ENCODE measurements at regions not wholly inside any gene's neighbourhood (a gene's known extent, or its start where the extent isn't known, plus 50 kb on each side); places are given as distances from the start of the nearest gene placed in this dataset.

DNA sequence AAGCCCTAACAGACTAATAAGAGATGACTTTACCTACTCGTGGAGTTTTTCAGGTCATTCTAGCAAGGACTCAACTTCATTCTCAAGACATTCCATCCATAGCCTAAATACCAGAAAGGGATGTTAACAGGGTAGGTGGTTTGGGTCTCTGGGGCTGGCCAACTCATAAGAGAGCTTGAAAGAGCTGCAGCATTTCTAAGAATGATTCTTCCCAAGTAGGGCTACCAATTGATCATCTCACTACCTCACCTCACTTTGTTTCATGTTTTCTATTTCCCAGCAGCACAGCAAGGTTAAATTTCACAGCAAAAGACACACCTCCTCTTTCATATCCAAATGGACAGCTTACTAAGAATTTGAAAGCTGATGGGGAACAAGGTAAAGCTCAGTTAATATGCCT, 614.8 kb upstream of the DIPK2B start:
- peaks cover 4 to 32% of the 10 kb centered on the region in 2 experiments; a peak in 3 of 4 replicates for H3K79me1 ChIP-seq (ENCODE audit: low read depth in 1 of 2, low read length in 2 of 2)

More for the DNA sequence above, 614.8 kb upstream of the DIPK2B start:
- Histone ChIP-seq H4K8ac (ENCODE audit: low read depth in 2 of 2, low read length in 2 of 2) (no peak overlapping the region), H3K36me3 (ENCODE audit: control insufficient read depth, insufficient read depth, low read length) (no peaks in the 10 kb centered on the region; the same call in 1 of the 2 replicates), H2AK9ac (replicated peaks; ENCODE audit: low read depth, low read length, poor library complexity) (no peak overlapping the region), H3K23ac (ENCODE audit: low read depth, low read length) (no peak overlapping the region), H3K56ac (ENCODE audit: extremely low read depth, insufficient read depth, low read length) (no peak overlapping the region), H3K18ac (ENCODE audit: low read depth, low read length) (no peak overlapping the region), H3K4ac (ENCODE audit: low read depth, low read length) (no peak overlapping the region), H3K4me1 (ENCODE audit: control insufficient read depth, insufficient read depth, low read length) (peaks cover 4% of the 10 kb centered on the region; the same call in 1 of the 2 replicates), H2BK20ac (ENCODE audit: low read depth, low read length) (no peak overlapping the region), H2BK120ac (ENCODE audit: low read depth, low read length) (no peak overlapping the region), H3K4me3 (ENCODE audit: insufficient read depth, low read depth, low read length) (no peak overlapping the region), H3K14ac (replicated peaks; ENCODE audit: low read depth, low read length) (no peak overlapping the region), H4K20me1 (ENCODE audit: insufficient read depth, low read length) (no peaks in the 10 kb centered on the region), H2AK5ac (ENCODE audit: low read depth, low read length) (no peak overlapping the region), H4K91ac (ENCODE audit: insufficient read depth, low read depth, low read length) (no peak overlapping the region), H2BK5ac (ENCODE audit: low read depth, low read length, poor library complexity, severe bottlenecking) (no peak overlapping the region), H4K5ac (ENCODE audit: low read depth, low read length) (no peak overlapping the region), H3K9ac (ENCODE audit: low read depth, low read length) (no peak overlapping the region), H3K9me3 (ENCODE audit: control insufficient read depth, insufficient read depth, low read length) (no peaks in the 10 kb centered on the region), H3K9me1 (ENCODE audit: insufficient read depth, low read length) (no peaks in the 10 kb centered on the region; the same call in 1 of the 2 replicates), H2BK15ac (ENCODE audit: low read depth, low read length) (no peak overlapping the region), H3K4me2 (ENCODE audit: low read depth, low read length) (no peak overlapping the region), H2AFZ (replicated peaks; ENCODE audit: low read length, poor library complexity) (no peak overlapping the region), H3K27me3 (ENCODE audit: control insufficient read depth, insufficient read depth, low read length) (0 out of 2 replicates have a peak, but pooled peaks cover 2% of the 10 kb centered on the region), H3K27ac (ENCODE audit: insufficient read depth, low read length) (no peak overlapping the region)
- no peak for ATAC-seq (ENCODE audit: low read depth)
- in situ Hi-C loops (cut with MboI; ENCODE audit: low sequenced_read_pairs) (no loop called here), intact Hi-C loops (cut with micrococcal nuclease) (no loop called here), dilution Hi-C loops (cut with HindIII; ENCODE audit: low sequenced_read_pairs, unreplicated experiment) (no loop called here)
- no peak for TF ChIP-seq RAD21 (IDR thresholded peaks at IDR 0.05; ENCODE audit: low read length)
- TF ChIP-seq CHD1 (IDR thresholded peaks at IDR 0.05; ENCODE audit: low read depth, low read length) = no peak
- TF ChIP-seq FOS (IDR thresholded peaks at IDR 0.05; ENCODE audit: low read depth, low read length) = no peak
- no peak for TF ChIP-seq RFX5 (IDR thresholded peaks at IDR 0.05; ENCODE audit: low read depth, low read length)
- no peak for TF ChIP-seq POLR2A (IDR thresholded peaks at IDR 0.05; ENCODE audit: low read depth, low read length)
- no peak for TF ChIP-seq MAZ (IDR thresholded peaks at IDR 0.05; ENCODE audit: borderline replicate concordance, low read depth, low read length)
- TF ChIP-seq, protein P1, sequence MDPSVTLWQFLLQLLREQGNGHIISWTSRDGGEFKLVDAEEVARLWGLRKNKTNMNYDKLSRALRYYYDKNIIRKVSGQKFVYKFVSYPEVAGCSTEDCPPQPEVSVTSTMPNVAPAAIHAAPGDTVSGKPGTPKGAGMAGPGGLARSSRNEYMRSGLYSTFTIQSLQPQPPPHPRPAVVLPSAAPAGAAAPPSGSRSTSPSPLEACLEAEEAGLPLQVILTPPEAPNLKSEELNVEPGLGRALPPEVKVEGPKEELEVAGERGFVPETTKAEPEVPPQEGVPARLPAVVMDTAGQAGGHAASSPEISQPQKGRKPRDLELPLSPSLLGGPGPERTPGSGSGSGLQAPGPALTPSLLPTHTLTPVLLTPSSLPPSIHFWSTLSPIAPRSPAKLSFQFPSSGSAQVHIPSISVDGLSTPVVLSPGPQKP (IDR thresholded peaks at IDR 0.05; ENCODE audit: borderline replicate concordance, low read depth, low read length) = no peak
- TF ChIP-seq SMC3 (IDR thresholded peaks at IDR 0.05; ENCODE audit: low read depth, low read length) = no peak
- no peak for TF ChIP-seq RCOR1 (IDR thresholded peaks at IDR 0.05; ENCODE audit: insufficient replicate concordance, low read length)
- TF ChIP-seq, protein P2, sequence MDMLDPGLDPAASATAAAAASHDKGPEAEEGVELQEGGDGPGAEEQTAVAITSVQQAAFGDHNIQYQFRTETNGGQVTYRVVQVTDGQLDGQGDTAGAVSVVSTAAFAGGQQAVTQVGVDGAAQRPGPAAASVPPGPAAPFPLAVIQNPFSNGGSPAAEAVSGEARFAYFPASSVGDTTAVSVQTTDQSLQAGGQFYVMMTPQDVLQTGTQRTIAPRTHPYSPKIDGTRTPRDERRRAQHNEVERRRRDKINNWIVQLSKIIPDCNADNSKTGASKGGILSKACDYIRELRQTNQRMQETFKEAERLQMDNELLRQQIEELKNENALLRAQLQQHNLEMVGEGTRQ (IDR thresholded peaks at IDR 0.05; ENCODE audit: low read depth, low read length) = no peak
- TF ChIP-seq MXI1 (IDR thresholded peaks at IDR 0.05; ENCODE audit: borderline replicate concordance, low read depth, low read length) = no peak
- TF ChIP-seq MAFK (IDR thresholded peaks at IDR 0.05; ENCODE audit: low read depth, low read length) = no peak
- TF ChIP-seq NFE2L2 (IDR thresholded peaks at IDR 0.05; ENCODE audit: low read depth, low read length) = no peak
- no peak for TF ChIP-seq CEBPB (IDR thresholded peaks at IDR 0.05; ENCODE audit: low read depth, low read length)
- TF ChIP-seq, protein P3, sequence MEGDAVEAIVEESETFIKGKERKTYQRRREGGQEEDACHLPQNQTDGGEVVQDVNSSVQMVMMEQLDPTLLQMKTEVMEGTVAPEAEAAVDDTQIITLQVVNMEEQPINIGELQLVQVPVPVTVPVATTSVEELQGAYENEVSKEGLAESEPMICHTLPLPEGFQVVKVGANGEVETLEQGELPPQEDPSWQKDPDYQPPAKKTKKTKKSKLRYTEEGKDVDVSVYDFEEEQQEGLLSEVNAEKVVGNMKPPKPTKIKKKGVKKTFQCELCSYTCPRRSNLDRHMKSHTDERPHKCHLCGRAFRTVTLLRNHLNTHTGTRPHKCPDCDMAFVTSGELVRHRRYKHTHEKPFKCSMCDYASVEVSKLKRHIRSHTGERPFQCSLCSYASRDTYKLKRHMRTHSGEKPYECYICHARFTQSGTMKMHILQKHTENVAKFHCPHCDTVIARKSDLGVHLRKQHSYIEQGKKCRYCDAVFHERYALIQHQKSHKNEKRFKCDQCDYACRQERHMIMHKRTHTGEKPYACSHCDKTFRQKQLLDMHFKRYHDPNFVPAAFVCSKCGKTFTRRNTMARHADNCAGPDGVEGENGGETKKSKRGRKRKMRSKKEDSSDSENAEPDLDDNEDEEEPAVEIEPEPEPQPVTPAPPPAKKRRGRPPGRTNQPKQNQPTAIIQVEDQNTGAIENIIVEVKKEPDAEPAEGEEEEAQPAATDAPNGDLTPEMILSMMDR (conservative IDR thresholded peaks at IDR 0.05; ENCODE audit: low read depth, low read length) = no peak
- TF ChIP-seq BHLHE40 (IDR thresholded peaks at IDR 0.05; ENCODE audit: low read depth, low read length) = no peak
- no TSS peak for BruUV-seq (replicated peaks)
- ChIA-PET POLR2A (ENCODE audit: unreplicated experiment) (no interaction called here), CTCF (no interaction called here)
- DNase-seq = no peak
- WGBS, 2 experiments (ENCODE audit: extremely low coverage in 2 of 2, insufficient read length in 1 of 2) = no CpG with 5 or more reads among the region's 1 CpG

Measured in IMR-90 (cell line).